CD14-positive monocyte (primary cell): ENCODE measurements at regions not wholly inside any gene's neighbourhood (a gene's known extent, or its start where the extent isn't known, plus 50 kb on each side); places are given as distances from the start of the nearest gene placed in this dataset.

ENCODE experiments used
- DNase-seq, 3 donors: peaks; one replicate each; pipeline ENCODE4 v3.0.0-alpha.2; 2011 to 2022
- H2AFZ ChIP-seq: 2 replicates; pipeline ENCODE4 v1.6.0; 2012; ENCODE audit warnings: mild to moderate bottlenecking, low read depth, low read length, inconsistent platforms; ENCODE audit not compliant: insufficient read depth, poor library complexity, severe bottlenecking
- H3K27ac ChIP-seq, 2 donors: 1 replicate in 1 of 2; 2 replicates in 1 of 2; pipeline ENCODE4 v1.5.1; 2012 to 2013; ENCODE audit warnings: low read length in 2 of 2, control low read depth in 1 of 2, inconsistent platforms in 1 of 2, low read depth in 1 of 2, mild to moderate bottlenecking in 1 of 2
- H3K27me3 ChIP-seq, 2 donors: one replicate each; pipeline versions ENCODE4 v1.6.0 to v1.6.1; 2011 to 2013; ENCODE audit warnings: low read length in 2 of 2; ENCODE audit not compliant: control insufficient read depth in 2 of 2, insufficient read depth in 2 of 2
- H3K36me3 ChIP-seq, 2 donors: replicated peaks in 1 of 2; 1 replicate in 1 of 2; 2 replicates in 1 of 2; pipeline versions ENCODE4 v1.5.1 to v1.6.1; 2012 to 2013; ENCODE audit warnings: low read length in 2 of 2, control low read depth in 1 of 2, inconsistent platforms in 1 of 2, mild to moderate bottlenecking in 1 of 2; ENCODE audit not compliant: insufficient read depth in 2 of 2, control insufficient read depth in 1 of 2
- H3K4me1 ChIP-seq, 2 donors: 1 replicate in 1 of 2; 2 replicates in 1 of 2; pipeline versions ENCODE4 v1.5.1 to v1.6.1; 2012 to 2013; ENCODE audit warnings: low read length in 2 of 2, control low read depth in 1 of 2, inconsistent platforms in 1 of 2, mild to moderate bottlenecking in 1 of 2, moderate library complexity in 1 of 2; ENCODE audit not compliant: insufficient read depth in 2 of 2, control insufficient read depth in 1 of 2
- H3K4me2 ChIP-seq: replicated peaks from 2 replicates; pipeline ENCODE3; 2012; ENCODE audit warnings: low read length, moderate library complexity, mild to moderate bottlenecking; ENCODE audit not compliant: poor library complexity, severe bottlenecking; ENCODE audit errors: extremely low read depth
- H3K4me3 ChIP-seq, 3 experiments: fragments of 200-600 bp in 1 of 3; sonication (generic) in 1 of 3; replicated peaks in 1 of 3; 1 replicate in 2 of 3; 2 replicates in 1 of 3; pipeline ENCODE4 v1.5.1; 2011 to 2013; ENCODE audit warnings: low read length in 3 of 3, mild to moderate bottlenecking in 3 of 3, control low read depth in 2 of 3, low read depth in 2 of 3, inconsistent platforms in 1 of 3, moderate library complexity in 1 of 3
- H3K79me2 ChIP-seq: 2 replicates; pipeline ENCODE4 v1.6.0; 2012; ENCODE audit warnings: mild to moderate bottlenecking, control low read depth, inconsistent platforms, low read length, moderate library complexity; ENCODE audit not compliant: insufficient read depth
- H3K9ac ChIP-seq: 2 replicates; pipeline ENCODE4 v1.6.0; 2017; ENCODE audit warnings: low read length, mild to moderate bottlenecking; ENCODE audit not compliant: insufficient read depth, poor library complexity, severe bottlenecking
- H3K9me3 ChIP-seq, 2 donors: replicated peaks in 1 of 2; 1 replicate in 1 of 2; 2 replicates in 1 of 2; pipeline versions ENCODE4 v1.5.1 to v1.6.1; 2012 to 2013; ENCODE audit warnings: low read length in 2 of 2, control low read depth in 1 of 2; ENCODE audit not compliant: control insufficient read depth in 1 of 2, insufficient read depth in 1 of 2
- H4K20me1 ChIP-seq: 2 replicates; pipeline ENCODE4 v1.6.0; 2012; ENCODE audit warnings: mild to moderate bottlenecking, low read length, control low read depth, moderate library complexity; ENCODE audit not compliant: insufficient read depth
- H3K27ac Mint-ChIP-seq, 7 donors: one replicate each; pipeline ENCODE4 v1.8.0; 2020; ENCODE audit warnings: mild to moderate bottlenecking in 7 of 7, mixed read lengths in 7 of 7, moderate library complexity in 6 of 7, inconsistent platforms in 2 of 7
- H3K27me3 Mint-ChIP-seq, 3 donors: one replicate each; pipeline ENCODE4 v1.8.0; 2021 to 2022; ENCODE audit warnings: low read depth in 3 of 3, mild to moderate bottlenecking in 3 of 3, mixed read lengths in 3 of 3, moderate library complexity in 3 of 3, inconsistent platforms in 1 of 3
- H3K36me3 Mint-ChIP-seq, 2 donors: one replicate each; pipeline ENCODE4 v1.8.0; 2020; ENCODE audit warnings: mixed read lengths in 2 of 2, inconsistent platforms in 1 of 2, mild to moderate bottlenecking in 1 of 2
- H3K4me1 Mint-ChIP-seq: one replicate; pipeline ENCODE4 v1.8.0; 2020; ENCODE audit warnings: mild to moderate bottlenecking, mixed read lengths
- H3K4me3 Mint-ChIP-seq, 2 donors: one replicate each; pipeline ENCODE4 v1.8.0; 2020; ENCODE audit warnings: mild to moderate bottlenecking in 2 of 2, mixed read lengths in 2 of 2, moderate library complexity in 1 of 2
- H3K9me3 Mint-ChIP-seq, 7 donors: one replicate each; pipeline ENCODE4 v1.8.0; 2020 to 2022; ENCODE audit warnings: mixed read lengths in 7 of 7, mild to moderate bottlenecking in 6 of 7, moderate library complexity in 6 of 7, inconsistent platforms in 2 of 7
- WGBS: methylation state at CpG from one replicate; pipeline ENCODE4 v1.1.5; 2013; ENCODE audit warnings: missing lambda C conversion rate; ENCODE audit not compliant: insufficient coverage; 5-methylcytosine and 5-hydroxymethylcytosine counted together
- intact Hi-C, 2 donors: fragments of 100-400 bp; cut with micrococcal nuclease; formaldehyde crosslinking; loops; one replicate each; pipeline versions ENCODE4 v1.15.0 to v1.15.1; 2023
- TF ChIP-seq, protein P1 (sequence below): fragments of 200-600 bp; IDR thresholded peaks from one replicate; pipeline ENCODE4 v1.8.0; 2022; ENCODE audit warnings: antibody characterized with exemption, mild to moderate bottlenecking

DNA sequence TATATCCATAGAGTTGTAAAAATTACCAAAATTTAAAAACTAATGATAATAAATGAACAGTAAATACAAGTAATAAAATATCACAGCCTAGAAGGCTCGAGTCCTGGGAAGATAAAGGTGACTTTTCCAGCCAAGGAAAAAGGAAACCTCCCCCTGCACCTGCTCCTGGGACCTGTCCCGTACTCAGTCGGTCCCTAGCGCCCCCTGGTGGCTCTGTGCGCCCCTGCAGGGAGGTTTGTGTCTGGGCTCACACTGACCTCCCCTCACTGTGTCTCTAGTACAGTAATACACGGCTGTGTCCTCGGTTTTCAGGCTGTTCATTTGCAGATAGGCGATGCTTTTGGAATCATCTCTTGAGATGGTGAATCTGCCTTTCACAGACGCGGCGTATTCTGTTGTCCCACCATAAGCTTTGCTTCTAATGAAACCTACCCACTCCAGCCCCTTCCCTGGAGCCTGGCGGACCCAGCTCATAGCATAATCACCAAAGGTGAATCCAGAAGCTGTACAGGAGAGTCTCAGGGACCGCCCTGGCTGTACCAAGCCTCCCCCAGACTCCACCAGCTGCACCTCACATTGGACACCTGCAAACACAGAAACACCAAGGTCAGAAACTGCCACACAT, 1030.4 kb downstream of the TMEM121 start:
- no peak overlapping the region for H3K4me3 Mint-ChIP-seq
- no peaks in the 10 kb centered on the region for H3K4me1 Mint-ChIP-seq
- H3K9me3 ChIP-seq, result no peaks in the 10 kb centered on the region
- no peaks in the 10 kb centered on the region for H4K20me1 ChIP-seq
- H3K4me1 ChIP-seq, result no peaks in the 10 kb centered on the region
- no peak overlapping the region for H2AFZ ChIP-seq
- peaks cover 0 to 2% (median 0%) of the 10 kb centered on the region in 7 donors for H3K9me3 Mint-ChIP-seq
- no peak overlapping the region for H3K9ac ChIP-seq
- DNase-seq, result peak; percentile 6 to 34 (median 26)
- H3K36me3 Mint-ChIP-seq, result no peaks in the 10 kb centered on the region
- whole genome bisulfite sequencing, result 37% methylated on average over 12 of the region's 13 CpGs
- H3K27me3 ChIP-seq, result no peaks in the 10 kb centered on the region
- no peaks in the 10 kb centered on the region for H3K36me3 ChIP-seq
- no peak overlapping the region for H3K4me3 ChIP-seq
- no peak overlapping the region for H3K4me2 ChIP-seq
- no peak overlapping the region for H3K27ac Mint-ChIP-seq
- peaks cover 0 to 2% (median 0%) of the 10 kb centered on the region in 3 donors for H3K27me3 Mint-ChIP-seq
- TF ChIP-seq, protein P1, sequence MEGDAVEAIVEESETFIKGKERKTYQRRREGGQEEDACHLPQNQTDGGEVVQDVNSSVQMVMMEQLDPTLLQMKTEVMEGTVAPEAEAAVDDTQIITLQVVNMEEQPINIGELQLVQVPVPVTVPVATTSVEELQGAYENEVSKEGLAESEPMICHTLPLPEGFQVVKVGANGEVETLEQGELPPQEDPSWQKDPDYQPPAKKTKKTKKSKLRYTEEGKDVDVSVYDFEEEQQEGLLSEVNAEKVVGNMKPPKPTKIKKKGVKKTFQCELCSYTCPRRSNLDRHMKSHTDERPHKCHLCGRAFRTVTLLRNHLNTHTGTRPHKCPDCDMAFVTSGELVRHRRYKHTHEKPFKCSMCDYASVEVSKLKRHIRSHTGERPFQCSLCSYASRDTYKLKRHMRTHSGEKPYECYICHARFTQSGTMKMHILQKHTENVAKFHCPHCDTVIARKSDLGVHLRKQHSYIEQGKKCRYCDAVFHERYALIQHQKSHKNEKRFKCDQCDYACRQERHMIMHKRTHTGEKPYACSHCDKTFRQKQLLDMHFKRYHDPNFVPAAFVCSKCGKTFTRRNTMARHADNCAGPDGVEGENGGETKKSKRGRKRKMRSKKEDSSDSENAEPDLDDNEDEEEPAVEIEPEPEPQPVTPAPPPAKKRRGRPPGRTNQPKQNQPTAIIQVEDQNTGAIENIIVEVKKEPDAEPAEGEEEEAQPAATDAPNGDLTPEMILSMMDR, result peak; percentile 89
- intact Hi-C loops, result no loop called here
- H3K79me2 ChIP-seq, result no peaks in the 10 kb centered on the region
- H3K27ac ChIP-seq, result no peak overlapping the region

DNA sequence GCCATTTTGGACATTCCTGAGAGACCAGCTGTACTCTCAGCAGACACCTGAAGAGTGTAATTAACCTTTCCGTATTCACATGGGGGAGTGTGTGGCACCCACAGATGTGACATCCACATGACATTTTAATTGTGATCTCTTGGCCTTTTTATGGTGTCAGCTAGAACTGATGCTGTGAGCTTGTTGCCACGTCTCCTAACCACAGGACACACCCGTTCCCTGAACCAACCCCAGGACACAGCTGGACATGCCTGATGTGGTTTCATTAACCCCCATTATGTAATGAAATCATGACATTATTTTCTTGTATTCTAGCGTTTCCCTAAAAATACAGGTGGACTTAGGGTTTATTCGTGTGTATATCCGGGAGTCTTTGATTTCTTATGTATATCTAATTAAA, 1036.1 kb downstream of the TMEM121 start:
- no peak overlapping the region for H3K27ac Mint-ChIP-seq
- Histone ChIP-seq H3K9me3 (no peaks in the 10 kb centered on the region), H3K27ac (no peak overlapping the region), H4K20me1 (no peaks in the 10 kb centered on the region), H3K79me2 (no peaks in the 10 kb centered on the region), H3K36me3 (no peaks in the 10 kb centered on the region), H3K27me3 (no peaks in the 10 kb centered on the region), H3K4me3 (no peak overlapping the region), H3K9ac (no peak overlapping the region), H3K4me2 (no peak overlapping the region), H3K4me1 (no peaks in the 10 kb centered on the region), H2AFZ (no peak overlapping the region)
- no peaks in the 10 kb centered on the region for H3K4me1 Mint-ChIP-seq
- WGBS, result no CpG with 5 or more reads among the region's 6 CpGs
- peaks cover 7 to 14% (median 8%) of the 10 kb centered on the region in 3 donors for H3K27me3 Mint-ChIP-seq
- H3K36me3 Mint-ChIP-seq, result no peaks in the 10 kb centered on the region
- intact Hi-C loops, result no loop called here
- H3K9me3 Mint-ChIP-seq, result no peaks in the 10 kb centered on the region
- no peak overlapping the region for H3K4me3 Mint-ChIP-seq
- TF ChIP-seq, protein P1, result no peak
- DNase-seq, result no peak
